Ovary (tissue), 3 donors: ENCODE measurements at regions not wholly inside any gene's neighbourhood (a gene's known extent, or its start where the extent isn't known, plus 50 kb on each side); places are given as distances from the start of the nearest gene placed in this dataset.

Experiments used
- CTCF ChIP-seq, 3 donors: fragments of 450-650 bp in 2 of 3; fragments of 200-600 bp in 1 of 3; IDR thresholded peaks; one replicate each; pipeline versions ENCODE4 v1.5.1 to v1.8.0; 2016 to 2022; ENCODE audit warnings: antibody characterized with exemption in 3 of 3, mild to moderate bottlenecking in 1 of 3
- POLR2A ChIP-seq: fragments of 450-650 bp; IDR thresholded peaks from one replicate; pipeline ENCODE4 v1.6.1; 2017; ENCODE audit warnings: antibody characterized with exemption, mild to moderate bottlenecking, moderate library complexity
- donor health status: DM: no; HTN: no; CAD: no.

GRCh38 chr1:50264590-50264989 lies 155.9 kb downstream of the ELAVL4 start:
- TF ChIP-seq CTCF (IDR thresholded peaks at IDR 0.05): no peak
- no peak for TF ChIP-seq POLR2A
